Fibroblast of skin of left quadriceps (primary cell): ENCODE measurements at regions not wholly inside any gene's neighbourhood (a gene's known extent, or its start where the extent isn't known, plus 50 kb on each side); places are given as distances from the start of the nearest gene placed in this dataset.
"Not testable (repeated sequence)": the region's sequence is repeated elsewhere in the genome, so short reads cannot be mapped to it uniquely, and the experiment has no call there.

ENCODE experiments used
- DNase-seq, 2 experiments: peaks; one replicate each; pipeline ENCODE4 v3.0.0-alpha.2; 2013; ENCODE audit warnings: low read depth in 2 of 2

DNA sequence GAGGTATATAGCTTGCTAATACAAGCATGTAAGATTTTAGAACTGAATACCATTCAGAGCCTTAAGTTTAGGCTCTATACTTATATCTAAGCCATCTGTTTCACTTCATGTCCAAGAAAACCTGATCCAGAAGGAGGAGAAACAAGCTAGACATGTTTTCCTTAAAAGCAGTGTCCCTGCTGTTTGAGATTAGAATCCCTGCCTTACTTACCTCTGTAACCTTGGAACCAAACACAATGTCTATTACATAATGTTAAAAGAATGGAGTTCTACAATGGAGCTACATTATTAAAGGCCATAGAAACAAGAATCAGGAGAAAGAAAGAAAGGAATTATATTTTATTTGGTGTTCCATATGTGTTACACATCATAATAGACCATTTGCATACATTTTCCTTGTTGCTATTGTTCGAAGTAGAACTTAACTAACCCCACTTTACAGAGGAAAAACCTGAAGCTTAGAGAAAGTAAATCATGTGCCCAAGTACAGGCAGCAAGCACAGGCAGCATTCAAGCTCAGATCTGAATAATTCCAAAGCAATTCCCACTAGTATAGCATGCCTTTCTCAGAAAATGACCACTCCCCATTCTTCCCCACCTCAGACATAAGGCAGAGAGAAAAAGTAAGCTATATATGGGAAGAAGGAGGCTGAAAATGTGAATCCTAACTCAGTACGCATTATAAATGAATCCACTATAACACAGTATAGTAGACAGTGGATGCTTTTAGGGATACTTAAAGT lies 380.1 kb upstream of the SPAG17 start:
- DNase-seq: no peak

DNA sequence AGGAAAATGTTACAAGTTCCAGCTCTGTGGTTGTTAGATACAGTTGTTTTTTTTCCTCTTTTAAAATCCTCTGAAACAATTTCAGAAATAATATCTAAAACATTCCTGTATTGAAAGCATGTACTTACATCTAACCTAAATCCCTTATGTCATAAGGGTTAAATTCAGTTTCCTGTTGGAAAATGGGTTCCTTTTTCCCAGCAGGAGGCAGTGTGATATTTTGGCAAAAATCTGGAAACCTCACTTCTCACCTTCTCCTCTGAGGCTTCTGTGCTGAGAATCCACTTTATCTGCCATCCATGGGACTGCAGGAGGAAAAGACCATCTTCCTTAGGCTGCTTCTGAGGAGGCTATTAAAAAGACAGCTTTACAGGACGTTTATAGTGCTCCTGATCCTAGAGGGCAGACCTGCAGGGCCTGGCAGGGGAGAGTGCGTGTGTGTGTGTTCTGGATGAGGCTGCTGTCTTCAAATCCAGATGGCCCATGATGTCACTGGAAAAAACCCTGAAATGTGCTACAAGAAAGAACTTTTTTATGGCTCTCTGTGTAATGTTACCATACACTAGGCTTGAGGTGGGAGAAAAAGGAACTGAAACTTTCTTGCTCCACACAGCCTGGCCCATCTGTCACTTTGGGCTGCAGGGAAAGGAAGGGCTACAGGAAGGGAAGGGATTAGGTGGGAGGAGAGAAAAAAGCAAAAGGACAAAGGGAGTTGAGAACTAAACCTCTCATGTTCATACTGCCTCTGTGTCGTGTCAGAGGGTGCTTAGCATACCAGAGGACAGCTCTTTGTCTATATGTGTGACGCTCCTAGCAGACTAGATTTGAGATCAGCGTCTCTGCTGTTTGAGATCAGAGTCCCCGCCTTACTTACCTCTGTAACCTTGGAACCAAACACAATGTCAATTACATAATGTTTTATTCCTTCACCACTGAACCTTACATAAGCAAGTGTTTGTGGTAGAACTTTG lies 379.2 kb upstream of the SPAG17 start:
- DNase-seq: peak; percentile 13 to 15

DNA sequence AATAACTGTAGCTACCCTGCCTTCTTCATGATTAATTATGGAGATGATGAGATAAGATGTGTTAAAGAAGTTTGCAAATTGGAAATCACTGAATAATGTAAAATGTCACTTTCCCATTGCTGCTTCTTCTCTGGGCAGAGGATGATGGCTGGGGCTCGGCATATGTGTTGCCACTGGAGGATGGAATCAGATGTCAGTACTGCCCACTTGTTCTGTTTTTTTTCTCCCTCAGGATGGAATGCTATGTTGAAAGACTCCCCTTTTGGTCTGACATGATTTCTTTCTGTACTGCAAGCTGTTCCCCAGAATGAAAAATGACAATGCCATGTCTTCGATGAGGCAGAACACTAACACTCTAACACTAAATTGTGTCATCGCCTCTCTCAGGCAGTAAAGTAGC lies 373.9 kb upstream of the SPAG17 start:
- DNase-seq: peak in 1 of 2 experiments; percentile 0

DNA sequence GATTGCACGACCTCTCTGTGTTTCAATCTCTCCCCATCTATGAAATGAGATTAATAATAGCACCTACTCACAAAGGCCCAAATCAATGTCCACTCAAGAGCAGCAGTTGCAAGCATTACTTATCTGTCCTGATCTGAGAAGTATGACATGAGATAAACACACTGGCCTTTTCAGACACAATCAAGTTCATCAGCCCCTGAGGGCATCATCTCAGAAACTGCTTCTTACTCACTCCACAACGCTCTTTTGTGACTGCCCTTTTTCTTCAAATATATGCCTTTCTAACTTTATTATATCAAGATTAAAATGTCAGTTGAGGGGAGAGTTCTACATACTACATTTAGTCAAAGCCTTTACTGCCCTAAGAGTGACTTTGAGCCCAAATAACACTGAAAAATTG lies 371.9 kb upstream of the SPAG17 start:
- no peak for DNase-seq

DNA sequence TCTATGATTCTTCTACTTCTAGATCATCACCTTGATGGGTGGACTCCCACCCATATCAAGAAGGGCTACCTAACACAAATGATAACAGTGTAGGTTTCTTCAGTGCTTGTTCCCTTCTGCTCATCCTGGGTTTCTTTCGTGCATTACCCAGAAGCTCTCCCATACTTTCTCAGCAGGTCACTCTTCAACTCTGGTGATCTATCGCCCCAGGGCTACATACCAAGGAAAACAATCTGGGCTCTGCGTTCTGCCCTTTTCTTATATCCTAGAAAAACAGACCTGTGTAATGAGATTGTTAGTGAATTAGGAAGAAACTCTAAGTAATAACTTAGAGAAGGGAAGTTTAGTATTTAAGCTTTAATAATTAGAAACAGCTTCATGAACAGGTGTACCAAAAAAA lies 370.6 kb upstream of the SPAG17 start:
- DNase-seq: no peak

DNA sequence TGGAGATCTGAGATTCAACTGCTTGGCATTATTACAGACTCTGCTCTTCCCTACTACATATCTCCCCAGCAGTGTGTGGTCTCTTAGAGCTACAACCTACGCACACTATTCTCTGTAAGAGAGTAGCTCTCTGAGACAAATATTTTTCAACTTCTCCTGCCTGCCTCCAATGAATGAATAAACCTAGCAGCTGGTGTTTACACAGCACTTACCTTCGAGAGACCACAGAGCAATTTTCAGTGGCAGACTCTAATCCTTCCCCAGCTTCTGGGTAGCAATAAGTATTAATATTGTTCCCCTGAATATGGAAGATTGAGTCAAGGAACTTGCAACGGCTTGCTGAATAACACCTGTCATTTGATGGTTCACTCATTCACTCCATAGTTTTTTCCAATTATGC lies 350.9 kb upstream of the SPAG17 start:
- no peak for DNase-seq

DNA sequence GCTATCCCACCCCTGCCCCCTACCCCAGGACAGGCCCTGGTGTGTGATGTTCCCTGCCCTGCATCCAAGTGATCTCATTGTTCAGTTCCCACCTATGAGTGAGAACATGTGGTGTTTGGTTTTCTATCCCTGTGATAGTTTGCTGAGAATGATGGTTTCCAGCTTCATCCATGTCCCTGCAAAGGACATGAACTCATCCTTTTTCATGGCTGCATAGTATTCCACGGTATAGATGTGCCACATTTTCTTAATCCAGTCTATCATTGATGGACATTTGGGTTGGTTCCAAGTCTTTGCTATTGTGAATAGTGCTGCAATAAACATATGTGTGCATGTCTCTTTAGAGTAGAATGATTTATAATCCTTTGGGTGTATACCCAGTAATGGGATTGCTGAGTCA lies 326.9 kb upstream of the SPAG17 start:
- not testable (repeated sequence) for DNase-seq

DNA sequence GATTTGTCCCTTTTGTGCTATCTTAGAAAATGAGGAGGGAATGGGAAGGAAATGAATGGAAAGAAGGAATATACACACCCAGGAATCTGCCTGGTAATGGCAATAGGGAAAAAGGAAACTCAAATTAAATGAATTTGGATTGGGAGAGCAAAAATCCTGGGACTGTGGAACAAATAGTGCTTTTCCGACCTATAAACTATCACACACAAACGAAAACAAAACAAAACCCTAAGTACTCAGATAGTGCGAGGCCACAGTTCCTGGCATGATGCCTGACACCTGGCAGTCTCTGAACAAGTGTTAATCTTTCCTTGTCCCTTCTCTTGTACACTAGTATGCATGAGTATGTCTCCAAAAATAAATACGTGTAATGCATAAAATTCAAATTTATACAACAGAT lies 319.8 kb upstream of the SPAG17 start:
- no peak for DNase-seq

DNA sequence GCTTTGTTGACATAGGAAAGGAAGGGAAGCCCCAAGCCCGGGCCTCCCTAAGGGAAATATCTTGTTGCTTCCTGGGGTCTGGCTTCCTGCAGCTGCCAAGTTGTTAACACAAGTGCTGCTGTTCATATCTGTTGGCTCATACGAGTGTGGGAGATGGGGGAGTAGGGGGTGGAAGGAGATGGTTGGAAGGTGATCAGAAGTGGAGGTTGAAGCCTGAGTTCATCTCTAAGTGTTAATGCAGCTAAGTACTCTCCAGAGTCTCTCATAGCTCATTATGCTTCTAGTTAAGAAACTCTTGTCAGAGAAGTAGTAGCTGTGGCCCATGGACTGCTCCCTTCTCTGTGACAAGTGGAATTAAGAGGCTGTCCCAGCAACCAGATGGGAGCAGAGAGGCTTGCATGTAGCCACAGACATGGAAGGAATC lies 319.2 kb upstream of the SPAG17 start:
- DNase-seq: no peak

DNA sequence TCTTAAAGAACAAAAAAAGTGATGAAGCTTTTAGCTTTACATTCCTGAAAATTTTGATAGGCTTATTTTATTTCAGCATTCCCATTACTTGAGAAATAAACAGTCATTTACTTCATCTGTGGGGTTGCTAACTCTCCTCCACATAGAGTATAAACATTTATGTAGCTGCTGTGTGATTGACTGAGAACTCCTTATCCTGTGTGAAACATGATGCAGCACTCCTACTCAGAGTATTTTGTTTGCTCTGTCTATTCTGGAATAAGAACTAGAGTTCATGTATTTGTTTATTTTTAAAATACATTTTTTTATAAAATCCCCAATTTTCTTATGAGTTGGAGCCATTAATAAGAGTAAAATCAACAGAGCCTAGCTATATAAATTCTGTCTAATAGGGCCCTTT lies 318.7 kb upstream of the SPAG17 start:
- DNase-seq: no peak

DNA sequence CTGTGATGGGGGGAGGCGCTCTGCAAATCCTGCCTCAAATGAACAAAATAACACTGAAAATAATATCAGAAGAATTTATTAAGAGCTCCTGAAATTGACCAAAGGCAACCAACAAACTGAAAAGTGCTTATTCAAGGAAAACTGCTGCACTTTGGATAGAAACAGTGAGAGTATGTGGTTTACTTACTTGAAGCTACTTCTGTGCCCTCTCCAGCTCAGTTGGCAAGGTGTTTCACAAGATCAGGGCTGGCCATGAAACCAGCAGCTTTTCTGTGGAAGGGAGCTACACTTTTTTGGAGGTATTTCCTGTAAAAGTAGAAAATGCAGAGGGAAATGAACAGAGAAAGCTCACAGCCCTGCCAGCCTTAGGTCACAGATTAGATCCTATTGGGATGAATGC lies 310.0 kb upstream of the SPAG17 start:
- no peak for DNase-seq

DNA sequence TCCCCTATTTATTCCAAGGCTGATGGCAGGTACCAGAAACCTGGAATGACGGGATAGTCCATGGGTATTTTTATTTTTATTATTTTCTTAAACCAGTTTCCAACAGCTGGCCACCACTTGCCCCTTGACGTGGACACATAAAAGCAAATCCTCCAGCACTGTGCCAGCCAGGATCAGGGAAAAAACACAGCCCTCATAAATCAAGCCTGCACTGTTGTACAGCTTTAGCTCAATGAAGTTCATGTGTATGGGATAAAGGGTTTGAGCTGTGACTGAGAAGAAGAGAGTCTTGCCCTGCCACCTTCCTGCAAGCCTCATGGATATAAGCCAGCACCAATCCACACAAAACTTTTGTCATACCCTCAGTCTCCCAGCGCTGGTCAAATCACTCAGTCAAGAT lies 303.8 kb upstream of the SPAG17 start:
- DNase-seq: no peak

DNA sequence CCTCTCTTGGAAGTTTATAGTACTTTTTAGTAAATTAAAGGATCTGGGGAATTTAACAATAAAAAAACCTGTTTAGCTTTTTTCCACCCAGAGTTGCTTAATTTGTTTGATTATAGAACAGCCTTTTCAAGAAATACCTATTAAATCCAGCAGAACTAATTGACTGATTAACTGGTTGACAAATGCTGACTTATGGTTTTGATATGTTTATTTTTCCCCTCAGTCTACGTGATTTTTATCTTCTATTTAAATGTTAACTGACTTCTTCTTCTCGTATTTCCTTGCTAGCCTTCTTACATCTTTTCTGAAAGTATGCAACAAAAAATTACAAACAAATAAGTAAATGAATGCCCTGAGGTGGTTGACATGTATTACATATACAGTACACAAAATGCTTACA lies 302.9 kb upstream of the SPAG17 start:
- no peak for DNase-seq

DNA sequence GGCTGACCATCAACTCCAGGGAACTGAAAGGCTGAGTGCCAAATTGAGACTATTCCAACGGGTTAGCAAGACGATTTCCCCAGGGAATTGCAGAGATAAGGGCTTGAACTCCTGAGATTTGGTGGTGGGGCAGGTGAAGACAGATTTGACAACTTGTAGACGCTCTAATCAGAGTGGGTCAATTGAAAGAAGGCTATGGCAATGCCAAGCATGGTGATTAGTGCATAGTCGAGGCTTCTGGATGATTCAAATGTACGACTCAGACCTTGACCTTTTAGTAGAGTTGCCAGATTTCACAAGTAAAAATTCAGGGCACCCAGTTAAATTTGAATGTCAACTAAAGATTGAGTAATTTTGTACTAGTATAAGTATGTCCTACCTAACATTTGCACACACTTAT lies 302.1 kb upstream of the SPAG17 start:
- no peak for DNase-seq

DNA sequence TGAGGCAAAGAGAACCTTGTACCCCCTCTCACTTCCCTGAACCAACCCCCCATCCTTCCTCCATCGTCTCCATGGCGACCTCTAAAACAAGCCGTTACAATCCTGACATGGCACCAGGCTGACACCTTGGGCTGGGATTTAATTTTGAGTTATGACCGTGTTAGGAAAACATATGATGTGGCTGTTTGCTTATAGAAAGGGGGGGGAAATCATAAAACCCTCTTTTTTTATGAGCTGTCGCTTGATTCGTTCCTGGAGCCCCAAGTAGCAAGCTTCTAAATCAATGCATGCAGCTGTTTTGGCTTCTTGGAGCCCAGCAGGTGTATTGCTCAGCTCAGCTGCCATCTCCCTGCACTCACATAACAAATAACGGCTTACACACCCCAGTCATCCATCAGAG lies 301.2 kb upstream of the SPAG17 start:
- DNase-seq: no peak

DNA sequence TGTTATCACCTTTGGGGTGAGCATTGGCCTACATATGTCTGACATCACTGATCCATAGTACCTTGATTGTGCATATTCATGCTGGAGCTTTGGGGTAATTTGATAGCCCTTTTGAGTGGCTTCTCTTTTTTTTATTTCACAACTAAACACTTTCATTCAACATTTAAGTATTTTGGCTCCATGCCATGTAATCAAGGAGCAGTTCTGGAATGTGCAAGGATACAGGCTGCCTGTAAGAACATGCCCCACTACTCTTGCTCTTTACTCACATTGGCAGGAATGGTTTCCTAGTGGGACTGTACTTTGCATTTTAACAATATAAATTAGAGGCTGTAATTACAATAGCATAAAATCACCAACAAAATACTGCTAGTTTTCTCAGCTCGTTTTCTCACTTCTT lies 300.7 kb upstream of the SPAG17 start:
- peak in 1 of 2 experiments; percentile 8 for DNase-seq

DNA sequence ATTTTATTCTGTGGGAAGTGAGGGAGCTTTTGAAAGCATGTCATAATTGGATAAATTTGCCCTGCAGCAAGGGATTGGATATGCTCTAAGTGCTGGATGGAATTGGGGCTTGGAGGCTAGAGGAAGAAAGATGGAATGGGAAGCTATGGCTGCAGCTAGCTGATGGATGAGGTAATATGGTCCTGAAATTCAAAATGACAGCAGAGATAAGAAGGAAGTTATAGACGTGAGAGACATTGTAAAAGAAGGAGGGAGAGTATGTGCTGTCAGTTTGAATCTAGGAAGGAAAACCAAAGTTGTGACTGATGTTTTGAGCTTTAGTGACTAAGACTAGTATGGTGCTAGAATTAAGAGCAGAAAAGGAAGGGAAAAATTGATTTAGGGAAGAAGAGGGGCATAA lies 299.9 kb upstream of the SPAG17 start:
- no peak for DNase-seq

DNA sequence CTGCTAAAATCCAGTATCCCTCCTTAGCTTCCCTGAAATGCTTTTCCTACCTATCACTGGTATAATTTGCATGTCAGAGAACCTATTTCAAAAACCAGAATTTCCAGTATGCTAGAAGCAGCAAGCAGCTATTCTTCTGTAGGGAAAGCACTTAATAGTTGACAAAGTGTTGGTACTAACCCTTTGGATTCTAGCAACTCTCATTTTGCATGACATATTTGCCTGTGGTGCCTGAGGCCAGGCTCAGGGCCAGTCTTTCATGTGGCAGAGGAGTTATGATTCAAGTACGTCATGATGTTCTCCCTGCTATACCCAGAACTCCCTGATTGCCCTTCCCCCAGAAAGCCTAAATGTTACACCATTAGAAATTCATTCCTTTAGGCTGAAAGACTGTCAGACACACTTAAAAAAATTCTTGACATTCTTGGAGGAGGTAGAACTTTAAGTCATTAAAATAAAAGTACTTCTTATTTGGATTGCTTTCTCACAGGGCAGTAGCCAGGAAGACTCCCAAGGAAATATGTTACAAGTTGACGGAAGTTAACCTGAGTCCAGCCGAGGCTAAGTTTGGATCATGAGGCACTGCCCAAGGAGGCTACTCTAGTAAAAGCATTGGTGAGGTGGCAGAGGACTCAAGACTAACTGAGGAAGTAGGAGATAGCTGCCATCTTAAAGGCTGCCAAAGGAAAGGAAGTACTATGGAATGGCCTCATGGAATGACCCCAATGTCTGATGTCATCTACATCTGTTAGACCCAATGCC lies 298.4 kb upstream of the SPAG17 start:
- no peak for DNase-seq

DNA sequence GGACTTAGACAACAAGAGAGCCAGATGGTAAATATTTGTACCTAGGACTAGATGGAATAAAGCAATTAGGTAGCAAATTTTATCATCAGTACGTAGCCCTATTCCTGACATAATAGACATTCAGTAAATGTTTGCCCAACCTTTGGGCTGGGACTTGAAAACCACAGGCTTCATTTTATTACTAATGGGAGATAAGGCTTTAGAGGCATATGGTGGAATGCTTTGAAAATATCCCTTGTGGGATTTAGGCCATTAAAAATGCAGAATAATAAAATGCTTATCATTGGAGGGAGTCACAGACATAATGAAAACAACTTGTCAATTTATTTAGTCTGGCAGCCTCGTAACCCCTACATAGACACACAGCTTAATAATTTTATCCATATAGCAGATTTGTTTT lies 296.1 kb upstream of the SPAG17 start:
- DNase-seq: no peak

DNA sequence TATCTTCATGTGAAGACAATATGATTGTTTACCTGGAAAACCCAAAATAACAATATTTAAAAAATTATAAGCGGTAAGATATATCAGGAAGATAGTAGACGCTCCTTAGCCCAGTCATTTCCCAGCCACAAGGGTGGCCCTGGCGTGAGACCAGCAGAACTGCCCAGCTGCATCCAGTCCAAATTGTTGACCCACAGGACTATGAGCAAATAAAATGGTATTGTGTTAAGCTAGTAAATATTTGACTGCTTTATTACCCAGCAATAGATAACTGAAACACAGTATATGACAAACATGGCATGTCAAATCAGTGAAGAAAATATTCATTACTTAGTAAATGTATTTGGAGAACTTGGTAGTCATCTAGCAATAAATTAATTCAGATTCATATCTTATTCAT lies 294.3 kb upstream of the SPAG17 start:
- no peak for DNase-seq

DNA sequence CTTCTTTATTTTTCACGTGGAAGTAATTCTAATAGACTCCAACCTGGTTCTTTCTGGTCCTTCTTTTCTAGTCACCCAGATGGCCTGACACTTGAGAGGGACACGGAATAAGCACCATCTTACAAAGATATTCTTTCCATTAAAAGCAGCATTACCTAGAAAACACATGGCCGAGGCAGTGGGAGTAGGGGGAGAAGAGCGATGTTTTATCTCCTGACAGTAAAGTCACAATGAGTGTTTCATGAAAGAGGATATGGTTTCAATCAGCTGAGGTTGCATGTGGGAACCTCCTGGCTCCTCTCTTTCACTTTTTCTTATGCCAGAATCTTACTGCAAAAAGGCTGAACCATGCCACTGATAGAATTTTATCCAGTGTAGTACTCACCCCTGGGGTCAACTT lies 288.8 kb upstream of the SPAG17 start:
- DNase-seq: no peak

DNA sequence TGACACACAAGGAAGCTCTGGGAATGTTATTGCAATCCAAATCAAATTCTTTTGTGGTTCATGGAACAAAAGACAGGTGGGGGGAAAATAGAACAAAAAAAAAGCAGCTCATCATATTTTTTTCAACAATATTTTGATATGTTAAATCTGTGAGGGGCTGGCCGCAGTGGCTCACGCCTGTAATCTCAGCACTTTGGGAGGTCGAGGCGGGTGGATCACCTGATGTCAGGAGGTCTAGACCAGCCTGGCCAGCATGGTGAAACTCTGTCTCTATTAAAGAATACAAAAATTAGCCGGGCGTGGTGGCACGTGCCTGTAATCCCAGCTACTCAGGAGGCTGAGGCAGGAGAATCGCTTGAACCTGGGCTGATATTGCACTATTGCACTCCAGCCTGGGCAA lies 279.4 kb upstream of the SPAG17 start:
- not testable (repeated sequence) for DNase-seq
